GM11168 (cell line): ENCODE measurements at regions not wholly inside any gene's neighbourhood (a gene's known extent, or its start where the extent isn't known, plus 50 kb on each side); places are given as distances from the start of the nearest gene placed in this dataset.

Source experiments
- in situ Hi-C: fragments of 300-500 bp; cut with MboI; formaldehyde crosslinking; loops from one replicate; pipeline ENCODE4 v1.12.0; 2022; ENCODE audit warnings: low sequenced_read_pairs; ENCODE audit not compliant: unreplicated experiment

DNA sequence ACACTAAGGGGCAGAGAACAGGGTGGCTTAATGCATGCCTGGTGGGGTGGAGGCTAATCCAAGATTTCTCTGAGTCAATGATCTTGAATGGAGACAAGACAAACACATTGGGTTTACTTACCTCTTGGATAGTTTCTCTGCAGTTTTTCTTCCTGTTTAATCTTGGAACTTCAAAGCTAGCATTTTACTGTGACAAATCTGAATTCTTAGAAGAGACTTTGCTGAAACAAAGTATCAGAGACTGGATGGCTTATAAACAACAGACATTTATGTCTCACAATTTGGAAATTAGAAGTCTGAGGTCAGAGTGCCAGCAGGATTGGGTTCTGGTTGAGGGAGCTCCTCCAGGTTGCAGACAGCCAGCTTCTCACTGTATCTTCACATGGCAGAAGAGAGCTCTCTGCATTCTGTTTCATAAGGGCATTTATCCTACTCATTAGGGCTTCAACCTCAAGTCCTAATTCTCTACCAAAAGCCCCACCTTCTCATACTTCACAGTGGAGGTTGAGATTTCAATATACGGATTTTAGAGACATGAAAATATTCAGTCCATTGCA lies 921.8 kb downstream of the VRK1 start:
- in situ Hi-C loops, result no loop called here

GRCh38 chr14:97719931-97720330 lies 922.7 kb downstream of the VRK1 start:
- in situ Hi-C loops, result no loop called here

GRCh38 chr14:97723351-97723750 lies 926.2 kb downstream of the VRK1 start:
- in situ Hi-C loops, result no loop called here

- in situ Hi-C loops, result no loop called here
These were observed 926.6 kb downstream of the VRK1 start for GRCh38 chr14:97723819-97724218.

DNA sequence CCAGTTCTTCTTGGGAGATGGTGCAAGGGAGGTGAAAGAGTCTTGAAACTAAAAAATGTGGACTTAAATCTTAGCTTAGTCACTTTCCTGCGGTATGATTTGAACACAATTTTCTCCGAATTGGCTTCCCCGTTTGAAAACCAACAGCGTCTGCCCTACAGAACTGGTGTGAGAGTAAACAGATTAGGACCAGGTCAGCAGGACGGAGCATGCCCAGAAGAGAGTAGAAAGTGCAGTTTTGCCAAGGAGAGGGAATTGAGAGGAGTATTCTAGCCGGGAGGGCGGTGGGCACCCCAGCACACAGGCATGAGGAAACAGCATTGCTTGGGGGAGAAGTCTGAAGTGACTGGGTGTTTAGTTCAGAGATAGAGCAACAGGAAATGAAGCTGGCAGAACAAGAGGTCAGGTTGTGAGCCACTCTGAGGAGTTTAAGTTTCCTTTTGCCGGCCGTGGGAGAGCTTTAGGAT lies 927.1 kb downstream of the VRK1 start:
- in situ Hi-C loops, result no loop called here

DNA sequence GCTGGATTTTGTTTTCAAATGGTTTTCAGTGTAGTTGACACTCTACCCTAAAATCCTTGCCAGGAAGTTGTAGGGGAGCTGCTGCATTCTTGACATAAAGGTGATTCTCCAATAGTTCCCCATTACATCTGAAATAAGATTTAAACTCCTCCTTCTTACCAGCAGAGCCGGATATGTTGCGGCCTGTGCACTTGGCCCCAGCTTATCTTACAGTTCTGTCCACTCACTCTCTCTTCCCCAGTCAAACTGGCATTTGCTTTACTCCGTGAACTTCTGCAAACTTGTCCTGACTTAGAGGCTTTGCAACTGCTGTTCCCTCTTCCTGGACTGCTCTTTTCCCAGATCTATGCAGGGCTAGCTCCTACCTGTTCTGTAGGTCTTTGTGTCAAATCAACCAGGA lies 929.5 kb downstream of the VRK1 start:
- in situ Hi-C loops, result no loop called here

- in situ Hi-C loops, result no loop called here
These were observed 933.5 kb downstream of the VRK1 start for GRCh38 chr14:97730706-97731105.

DNA sequence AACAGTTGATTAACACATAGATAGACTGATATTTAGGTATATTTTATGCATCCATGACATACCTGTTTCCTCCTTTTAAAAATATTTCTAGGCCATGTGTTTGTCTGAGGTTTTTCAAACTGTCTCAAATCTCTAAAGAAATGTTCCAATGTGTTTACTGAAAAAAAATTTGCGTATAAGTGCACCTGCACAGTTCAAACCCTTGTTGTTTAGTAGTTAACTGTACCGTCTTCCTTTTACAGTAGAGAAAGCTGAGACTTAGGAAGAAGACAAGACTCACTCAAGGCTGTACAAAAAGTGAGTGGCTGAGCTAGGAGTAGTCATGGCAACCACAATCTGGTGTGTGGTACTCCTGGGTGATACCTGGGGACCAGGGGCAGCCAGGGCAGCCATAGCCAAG lies 934.6 kb downstream of the VRK1 start:
- in situ Hi-C loops, result no loop called here

DNA sequence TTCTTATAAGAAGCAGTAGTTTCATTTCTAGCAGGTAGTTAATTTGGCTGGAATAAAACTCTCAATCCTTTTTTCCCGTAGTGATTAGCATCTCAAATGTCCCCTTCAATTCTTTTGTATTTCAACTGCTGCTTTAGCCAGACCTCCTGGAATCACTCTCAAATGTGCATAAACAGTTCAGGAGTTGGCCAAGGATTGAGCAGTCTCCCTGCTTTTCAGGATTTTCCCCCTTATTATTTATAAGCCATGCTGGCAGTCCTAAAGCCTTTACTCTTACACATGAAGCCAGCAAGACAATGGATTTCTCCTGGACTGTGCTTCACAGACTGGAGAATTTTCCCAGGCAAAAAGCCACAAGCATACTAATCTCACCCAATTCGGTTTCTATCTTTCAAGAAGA lies 950.1 kb downstream of the VRK1 start:
- in situ Hi-C loops, result no loop called here

GRCh38 chr14:97748616-97749015 lies 951.4 kb downstream of the VRK1 start:
- in situ Hi-C loops, result no loop called here

DNA sequence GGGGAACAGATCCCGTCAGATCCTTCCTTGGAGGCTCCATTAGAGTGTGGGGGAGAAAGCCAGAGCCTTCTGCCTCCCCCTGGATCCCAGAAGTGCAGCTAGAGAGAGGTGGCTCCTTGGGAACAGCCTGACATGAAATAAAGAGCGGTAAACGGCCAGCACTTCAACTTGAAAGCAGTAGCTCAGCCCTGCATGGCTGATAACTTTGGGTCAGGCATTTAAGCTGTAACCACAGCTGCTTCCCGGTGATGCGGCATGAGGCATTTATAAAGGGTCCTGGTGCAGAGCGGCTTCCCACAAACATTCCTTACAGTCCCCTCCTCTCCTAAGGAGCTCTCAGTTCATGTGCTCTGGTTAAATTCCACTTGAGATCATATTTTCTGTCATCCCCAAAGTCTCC lies 960.3 kb downstream of the VRK1 start:
- in situ Hi-C loops, result no loop called here

GRCh38 chr14:97760050-97760449 lies 962.9 kb downstream of the VRK1 start:
- in situ Hi-C loops, result no loop called here

DNA sequence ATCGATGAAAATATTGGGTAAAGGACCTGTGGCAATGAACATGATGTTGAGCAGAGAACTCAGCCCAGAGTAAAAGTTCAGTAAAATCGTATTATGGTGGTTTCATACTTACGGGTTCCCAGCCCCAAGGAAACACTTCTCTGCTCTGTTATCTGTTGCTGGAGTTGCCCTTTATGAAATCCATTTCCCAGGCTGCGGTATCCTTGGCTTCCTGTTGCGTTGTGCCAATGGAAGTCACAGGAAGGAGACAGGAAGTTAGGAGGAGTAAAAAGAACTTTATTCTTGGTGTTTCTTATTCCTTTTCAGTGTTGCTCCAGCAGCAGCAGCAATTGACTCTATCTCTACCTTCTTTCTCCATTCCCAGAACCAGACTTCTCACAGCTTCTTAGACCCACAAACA lies 965.2 kb downstream of the VRK1 start:
- in situ Hi-C loops, result no loop called here

GRCh38 chr14:97771340-97772045 lies 974.3 kb downstream of the VRK1 start:
- in situ Hi-C loops, result no loop called here

- in situ Hi-C loops, result no loop called here
These were observed 976.4 kb downstream of the VRK1 start for GRCh38 chr14:97773598-97773997.

GRCh38 chr14:97776890-97777558 lies 979.8 kb downstream of the VRK1 start:
- in situ Hi-C loops, result no loop called here

DNA sequence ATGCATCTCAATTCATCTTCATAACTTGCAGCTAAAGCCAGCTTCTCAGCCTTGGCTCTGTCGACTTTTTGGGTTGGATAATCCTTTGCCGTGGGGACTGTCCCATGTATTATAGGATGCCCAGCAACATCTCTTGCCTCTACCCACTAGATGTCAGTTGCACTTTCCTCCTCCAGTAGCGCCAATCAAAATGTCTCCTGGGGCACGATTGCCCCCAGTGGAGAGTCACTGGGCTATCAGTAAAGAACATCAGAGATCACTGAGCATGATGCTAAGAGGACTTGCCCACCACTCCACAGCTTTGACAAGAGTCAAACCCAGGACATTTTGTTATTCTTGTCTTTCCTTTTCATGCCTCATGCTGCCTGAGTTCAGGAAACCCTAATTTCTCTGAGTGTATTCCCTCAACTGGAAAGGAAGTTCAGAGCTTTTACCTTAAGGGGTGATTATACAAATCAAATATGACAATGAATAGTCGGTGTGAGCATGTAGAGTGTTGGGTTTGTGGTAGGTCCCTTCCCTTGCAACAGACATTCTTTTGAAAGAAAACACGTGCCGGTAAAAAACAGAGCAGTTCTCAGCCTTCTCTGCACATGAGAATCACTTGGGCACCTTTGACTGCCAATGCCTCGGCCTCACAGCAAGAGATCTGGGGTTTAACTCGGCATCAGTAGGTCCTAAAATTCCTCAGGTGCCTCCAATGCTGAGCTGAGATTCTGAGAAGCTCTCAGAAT lies 980.6 kb downstream of the VRK1 start:
- in situ Hi-C loops, result no loop called here

DNA sequence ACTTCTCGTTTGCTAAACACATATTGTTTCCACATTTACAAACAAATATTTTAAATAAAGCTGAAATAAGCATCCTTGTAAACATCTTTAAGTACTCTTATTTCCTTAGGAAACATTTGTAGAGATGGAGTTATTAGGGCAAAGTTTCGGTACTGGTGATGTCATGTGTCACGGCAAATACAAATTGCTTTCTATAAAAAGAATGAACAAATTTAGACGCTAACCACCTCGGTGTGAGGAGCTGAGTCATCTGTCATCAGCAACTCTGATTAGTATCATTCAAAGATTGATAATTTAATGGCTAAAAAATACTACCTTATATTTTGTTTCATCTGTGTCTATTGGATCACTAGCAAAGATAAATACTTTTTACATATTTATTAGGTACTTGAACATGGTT lies 982.0 kb downstream of the VRK1 start:
- in situ Hi-C loops, result no loop called here

DNA sequence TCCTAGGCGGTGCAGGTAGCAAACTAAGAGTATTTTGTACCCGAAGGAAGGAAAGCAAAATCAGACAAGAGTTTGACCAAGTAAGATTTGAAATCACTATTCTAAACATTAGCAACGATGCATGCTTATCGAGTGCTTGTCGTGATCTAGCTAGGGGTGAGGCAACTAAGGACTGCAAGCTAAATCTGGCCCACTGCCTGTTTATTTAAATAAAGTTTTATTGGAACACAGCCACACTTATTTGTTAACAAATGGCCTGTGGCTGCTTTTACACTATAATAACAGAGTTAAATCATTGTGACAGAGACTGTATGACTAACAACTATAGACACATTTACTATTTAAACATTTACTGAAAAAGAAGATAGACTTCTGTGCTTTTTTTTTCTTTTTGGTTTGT lies 983.6 kb downstream of the VRK1 start:
- in situ Hi-C loops, result no loop called here

GRCh38 chr14:97781961-97782360 lies 984.8 kb downstream of the VRK1 start:
- in situ Hi-C loops, result no loop called here

GRCh38 chr14:97782871-97783414 lies 985.8 kb downstream of the VRK1 start:
- in situ Hi-C loops, result no loop called here
